Memory B cell (primary cell): ENCODE measurements at regions not wholly inside any gene's neighbourhood (a gene's known extent, or its start where the extent isn't known, plus 50 kb on each side); places are given as distances from the start of the nearest gene placed in this dataset.

Source experiments
- ATAC-seq: fragments of 150-1000 bp; cut with Tn5 transposase; 2 replicates; pipeline ENCODE4 v1.10.0; 2021; ENCODE audit warnings: low read depth, mild to moderate bottlenecking, moderate library complexity
- DNase-seq, 2 donors: peaks; one replicate each; pipeline ENCODE4 v3.0.0; 2022; ENCODE audit warnings: low spot score in 2 of 2
- H3K27ac Mint-ChIP-seq: one replicate; pipeline ENCODE4 v1.8.0; 2022; ENCODE audit warnings: mild to moderate bottlenecking, moderate library complexity, mixed read lengths
- H3K27me3 Mint-ChIP-seq: one replicate; pipeline ENCODE4 v1.8.0; 2022; ENCODE audit warnings: mixed read lengths
- H3K36me3 Mint-ChIP-seq: one replicate; pipeline ENCODE4 v1.8.0; 2022; ENCODE audit warnings: mild to moderate bottlenecking, mixed read lengths
- H3K4me1 Mint-ChIP-seq: one replicate; pipeline ENCODE4 v1.8.0; 2022; ENCODE audit warnings: mixed read lengths
- H3K4me3 Mint-ChIP-seq: one replicate; pipeline ENCODE4 v1.8.0; 2022; ENCODE audit warnings: mild to moderate bottlenecking, moderate library complexity, mixed read lengths
- H3K9me3 Mint-ChIP-seq: one replicate; pipeline ENCODE4 v1.8.0; 2022; ENCODE audit warnings: mixed read lengths

GRCh38 chr10:130479146-130479545, 343.0 kb downstream of the GLRX3 start:
- H3K27me3 Mint-ChIP-seq: no peaks in the 10 kb centered on the region
- no peaks in the 10 kb centered on the region for H3K4me1 Mint-ChIP-seq
- H3K4me3 Mint-ChIP-seq: no peak overlapping the region
- H3K27ac Mint-ChIP-seq: no peak overlapping the region
- DNase-seq: no peak
- H3K9me3 Mint-ChIP-seq: no peaks in the 10 kb centered on the region
- ATAC-seq: no peak
- no peaks in the 10 kb centered on the region for H3K36me3 Mint-ChIP-seq

DNA sequence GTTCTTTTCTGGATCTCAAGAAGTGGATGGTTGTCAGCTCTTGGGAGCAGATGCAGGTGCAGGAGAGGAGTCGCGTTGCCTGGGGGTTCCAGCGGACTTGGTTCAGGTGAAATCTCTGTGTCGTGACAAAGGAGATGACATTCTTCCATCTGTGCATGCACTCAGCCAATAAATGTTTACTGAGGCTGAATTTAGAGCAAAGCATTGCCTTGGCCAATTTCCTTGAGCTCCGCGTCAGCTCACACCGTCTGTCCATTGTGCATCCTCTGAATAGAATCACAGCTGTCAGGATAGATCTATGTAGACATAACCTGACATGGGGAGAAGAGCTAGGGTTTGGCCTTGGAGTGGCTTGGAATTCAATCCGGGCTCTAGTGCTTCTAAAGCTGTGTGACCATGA, 343.7 kb downstream of the GLRX3 start:
- H3K36me3 Mint-ChIP-seq: no peaks in the 10 kb centered on the region
- H3K27me3 Mint-ChIP-seq: no peaks in the 10 kb centered on the region
- H3K9me3 Mint-ChIP-seq: no peaks in the 10 kb centered on the region
- no peak overlapping the region for H3K4me3 Mint-ChIP-seq
- H3K27ac Mint-ChIP-seq: no peak overlapping the region
- no peaks in the 10 kb centered on the region for H3K4me1 Mint-ChIP-seq
- DNase-seq: no peak
- no peak for ATAC-seq

DNA sequence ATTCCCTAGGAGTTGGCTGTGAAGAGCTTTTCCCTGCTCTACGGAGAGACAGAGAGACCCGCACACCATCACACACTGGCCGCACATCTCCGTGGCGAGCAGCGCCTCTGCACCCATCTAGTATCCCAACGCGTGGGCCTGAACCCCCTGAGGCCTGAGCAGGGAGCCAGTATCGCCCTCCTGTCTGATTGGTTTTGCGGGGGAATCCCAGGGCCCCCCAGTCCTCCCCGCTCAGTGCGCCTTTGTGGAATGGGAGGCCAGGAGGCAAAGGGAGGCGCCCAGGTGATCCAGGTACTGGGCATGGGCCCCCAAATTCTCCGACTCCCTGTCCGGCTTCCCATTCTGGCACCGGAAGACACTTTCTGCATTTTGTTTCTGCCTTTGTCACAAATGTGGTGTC, 344.3 kb downstream of the GLRX3 start:
- H3K36me3 Mint-ChIP-seq: no peaks in the 10 kb centered on the region

DNA sequence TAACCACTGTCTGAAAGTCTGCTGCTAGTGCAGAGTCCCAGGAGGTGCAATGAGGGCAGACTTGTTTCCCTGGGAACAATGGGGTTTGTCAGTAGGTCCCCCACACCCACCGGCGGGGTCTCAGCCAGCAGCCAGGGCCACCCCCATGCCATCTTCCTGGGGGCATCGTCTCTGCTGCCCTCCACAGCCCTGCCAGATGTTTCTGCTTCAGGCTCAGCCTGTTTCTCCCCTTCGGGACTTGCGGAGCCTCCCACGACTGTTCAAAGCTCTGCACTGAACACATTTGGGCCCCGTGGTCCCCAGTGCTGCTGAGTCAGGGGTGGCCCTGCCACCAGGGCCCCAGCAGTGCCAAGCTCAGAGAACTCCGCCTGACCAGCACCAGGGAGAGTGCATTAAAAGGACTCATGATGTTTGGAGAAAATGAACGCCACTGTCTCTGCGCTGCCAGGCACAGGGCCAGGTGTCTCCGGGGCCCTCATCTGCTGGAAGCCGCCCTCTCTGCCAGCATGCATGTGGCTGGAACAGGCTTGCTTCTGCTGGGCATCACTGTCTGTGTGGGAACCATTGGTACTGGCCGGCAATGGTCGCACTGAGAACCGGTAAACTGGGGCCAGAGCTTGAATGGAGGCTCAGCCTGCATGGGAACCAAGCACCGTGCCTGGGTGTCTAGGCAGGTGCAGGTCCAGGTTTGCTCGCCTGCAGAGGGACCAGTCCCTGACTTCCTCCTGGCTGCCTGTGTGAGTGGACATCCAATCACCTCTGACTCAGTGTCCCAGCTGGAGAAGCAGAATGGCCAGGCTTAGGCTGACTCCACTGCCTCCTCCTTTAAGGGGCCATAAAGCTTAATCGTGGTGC, 345.1 kb downstream of the GLRX3 start:
- H3K9me3 Mint-ChIP-seq: no peaks in the 10 kb centered on the region
- no peak overlapping the region for H3K27ac Mint-ChIP-seq
- no peaks in the 10 kb centered on the region for H3K36me3 Mint-ChIP-seq
- H3K4me3 Mint-ChIP-seq: no peak overlapping the region
- H3K27me3 Mint-ChIP-seq: no peaks in the 10 kb centered on the region
- ATAC-seq (no peak), DNase-seq (no peak)
- no peaks in the 10 kb centered on the region for H3K4me1 Mint-ChIP-seq

More for the DNA sequence above, 344.3 kb downstream of the GLRX3 start:
- no peak for DNase-seq
- Mint-ChIP-seq H3K4me3 (no peak overlapping the region), H3K27ac (no peak overlapping the region), H3K27me3 (no peaks in the 10 kb centered on the region), H3K9me3 (no peaks in the 10 kb centered on the region), H3K4me1 (no peaks in the 10 kb centered on the region)
- no peak for ATAC-seq

DNA sequence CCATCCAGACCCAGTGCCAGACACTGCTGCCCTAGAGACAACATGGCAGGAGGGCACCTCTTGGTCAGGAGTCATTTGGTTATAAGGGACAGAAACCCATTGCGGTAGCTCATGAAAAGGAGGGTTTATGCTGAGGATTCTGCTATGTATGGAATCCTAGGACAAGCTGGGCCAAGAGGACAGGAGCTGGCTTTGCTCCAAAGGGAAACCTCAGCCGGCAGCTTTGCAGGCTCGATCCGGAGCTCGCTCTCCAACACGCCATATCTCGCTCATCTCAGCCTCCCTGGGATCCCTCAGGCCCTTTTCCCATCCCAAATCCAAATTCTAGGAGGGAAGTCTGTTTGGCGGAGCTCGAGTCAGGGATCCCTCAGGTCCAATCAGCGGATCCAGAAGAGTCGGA, 345.7 kb downstream of the GLRX3 start:
- H3K27me3 Mint-ChIP-seq: no peaks in the 10 kb centered on the region
- H3K4me3 Mint-ChIP-seq: no peak overlapping the region
- no peak overlapping the region for H3K27ac Mint-ChIP-seq
- DNase-seq (no peak), ATAC-seq (no peak)
- no peaks in the 10 kb centered on the region for H3K9me3 Mint-ChIP-seq
- no peaks in the 10 kb centered on the region for H3K4me1 Mint-ChIP-seq
- H3K36me3 Mint-ChIP-seq: no peaks in the 10 kb centered on the region

GRCh38 chr10:130483691-130484467, 347.7 kb downstream of the GLRX3 start:
- Mint-ChIP-seq H3K27me3 (no peaks in the 10 kb centered on the region), H3K4me3 (no peak overlapping the region), H3K9me3 (no peaks in the 10 kb centered on the region), H3K4me1 (no peaks in the 10 kb centered on the region), H3K36me3 (no peaks in the 10 kb centered on the region), H3K27ac (no peak overlapping the region)
- no peak for ATAC-seq
- DNase-seq: no peak

DNA sequence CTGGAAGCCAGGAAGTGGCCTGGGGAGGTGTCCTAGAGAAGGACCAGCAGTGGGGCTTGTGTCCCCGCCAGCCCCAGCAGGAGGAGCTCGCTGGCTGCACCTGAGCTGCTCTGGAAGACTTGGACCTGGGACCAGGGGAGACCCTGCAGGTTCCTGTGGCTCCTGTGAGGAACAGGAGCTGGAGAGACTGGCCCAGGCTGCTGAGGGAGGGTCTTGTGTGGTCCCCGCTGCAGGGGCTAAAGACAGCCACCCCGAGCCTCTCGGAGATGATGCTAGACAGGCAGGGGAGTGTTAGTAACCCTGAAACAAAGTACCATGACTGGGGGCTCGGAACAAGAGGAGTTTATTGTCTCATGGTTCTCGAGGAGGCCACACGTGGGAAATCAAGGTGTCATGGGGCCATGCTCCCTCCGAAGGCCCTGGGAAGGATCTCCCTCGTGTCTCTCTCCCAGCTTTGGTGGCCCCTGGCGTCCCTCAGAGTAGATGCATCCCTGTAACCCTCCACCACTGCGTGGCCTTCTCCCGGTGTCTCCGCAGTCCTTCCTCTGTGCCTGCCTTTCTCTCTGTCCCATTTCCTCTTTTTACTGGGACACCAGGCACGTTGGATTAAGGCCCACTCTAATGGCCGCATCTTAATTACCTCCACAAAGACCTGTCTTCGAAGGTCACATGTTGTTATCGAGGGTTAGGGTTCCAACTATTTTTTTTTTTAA, 348.4 kb downstream of the GLRX3 start:
- no peaks in the 10 kb centered on the region for H3K4me1 Mint-ChIP-seq

DNA sequence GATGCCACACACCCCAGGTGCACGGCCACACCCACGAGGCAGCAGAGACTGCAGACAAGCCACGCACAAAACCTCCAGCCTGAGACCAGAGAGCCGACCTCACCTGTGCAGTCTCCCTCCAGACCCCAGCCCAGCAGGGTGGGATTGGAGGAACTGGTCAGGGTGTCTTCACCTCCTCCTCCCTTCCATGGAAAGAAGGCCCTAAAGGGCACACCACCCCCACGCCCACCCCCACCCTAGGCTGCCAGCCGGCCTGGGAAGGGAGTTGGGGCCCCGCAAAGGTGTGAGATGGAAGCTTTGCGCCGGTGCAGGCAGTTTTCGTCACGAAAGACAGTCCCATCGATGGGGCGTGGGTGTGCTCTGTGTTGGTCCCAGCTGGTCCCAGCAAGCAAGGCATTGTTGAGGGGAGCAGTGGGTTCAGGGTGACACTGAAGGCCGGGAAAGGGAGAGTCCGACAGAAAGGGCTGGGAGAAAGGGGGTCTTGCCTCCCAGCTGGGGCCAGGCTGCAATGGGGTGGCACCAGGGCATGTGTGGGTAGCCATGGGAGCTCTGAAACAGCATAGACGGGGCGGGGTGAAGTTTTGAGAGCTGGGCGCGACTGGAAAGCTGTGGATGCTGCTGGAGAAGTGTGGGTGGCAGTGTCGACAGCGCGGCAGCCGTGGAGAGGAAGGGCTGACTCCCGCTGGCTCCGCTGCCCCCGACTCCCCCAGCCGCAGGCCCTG, 349.2 kb downstream of the GLRX3 start:
- H3K36me3 Mint-ChIP-seq: no peaks in the 10 kb centered on the region
- no peaks in the 10 kb centered on the region for H3K27me3 Mint-ChIP-seq
- no peaks in the 10 kb centered on the region for H3K9me3 Mint-ChIP-seq
- ATAC-seq: no peak
- H3K4me3 Mint-ChIP-seq: no peak overlapping the region
- H3K27ac Mint-ChIP-seq: no peak overlapping the region
- no peak for DNase-seq
- no peaks in the 10 kb centered on the region for H3K4me1 Mint-ChIP-seq

More for the DNA sequence above, 348.4 kb downstream of the GLRX3 start:
- Mint-ChIP-seq H3K9me3 (no peaks in the 10 kb centered on the region), H3K27me3 (no peaks in the 10 kb centered on the region), H3K36me3 (no peaks in the 10 kb centered on the region), H3K4me3 (no peak overlapping the region), H3K27ac (no peak overlapping the region)
- no peak for DNase-seq
- ATAC-seq: no peak

DNA sequence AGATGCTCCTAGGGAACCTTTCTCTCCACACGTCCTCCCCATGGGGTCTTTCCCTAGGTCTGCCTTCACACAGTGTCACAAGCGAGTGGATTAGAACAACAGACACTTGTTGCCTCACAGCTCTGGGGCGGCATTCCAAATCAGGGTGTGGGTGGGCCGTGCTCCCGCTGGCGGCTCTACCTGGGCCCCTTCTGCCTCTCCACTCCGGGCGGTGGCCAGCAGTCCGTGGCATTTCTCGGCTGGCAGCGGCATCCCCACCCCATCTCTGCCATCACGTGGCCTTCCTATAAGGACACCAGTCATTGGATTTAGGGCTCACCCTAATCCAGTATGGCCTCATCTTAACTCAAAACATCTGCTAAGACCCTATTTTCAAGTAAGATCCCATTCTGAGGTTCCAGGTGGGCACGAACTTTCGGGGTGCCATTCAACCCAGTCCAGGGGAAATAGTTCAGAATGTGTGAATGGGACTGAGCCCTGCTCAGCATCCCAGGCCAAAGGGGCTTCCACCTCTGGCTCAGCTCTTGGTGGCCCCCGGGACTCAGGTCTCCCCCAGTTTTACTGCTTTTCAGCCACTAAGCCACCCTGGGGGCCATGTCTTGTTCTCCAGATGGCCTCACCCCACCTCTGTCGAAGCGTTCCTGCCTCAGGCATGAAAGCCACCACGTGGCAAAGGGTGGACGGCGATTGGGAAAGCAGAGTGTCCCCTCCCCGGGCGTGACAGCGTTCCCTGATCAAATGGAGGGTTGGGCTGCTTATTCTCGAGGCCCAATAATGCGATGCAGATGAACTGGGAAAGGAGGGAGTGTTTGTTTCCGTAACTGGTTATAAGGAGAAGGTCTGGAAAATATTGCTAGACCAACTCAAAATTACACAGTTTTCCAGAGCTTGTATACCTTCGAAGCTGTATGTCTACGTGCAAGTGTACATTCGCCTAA, 350.0 kb downstream of the GLRX3 start:
- no peaks in the 10 kb centered on the region for H3K9me3 Mint-ChIP-seq
- DNase-seq (no peak), ATAC-seq (no peak)
- H3K36me3 Mint-ChIP-seq: no peaks in the 10 kb centered on the region
- H3K27me3 Mint-ChIP-seq: no peaks in the 10 kb centered on the region
- no peaks in the 10 kb centered on the region for H3K4me1 Mint-ChIP-seq
- H3K27ac Mint-ChIP-seq: no peak overlapping the region
- H3K4me3 Mint-ChIP-seq: no peak overlapping the region

- no peaks in the 10 kb centered on the region for H3K36me3 Mint-ChIP-seq
- no peak for ATAC-seq
- H3K27ac Mint-ChIP-seq: no peak overlapping the region
- no peak overlapping the region for H3K4me3 Mint-ChIP-seq
- no peak for DNase-seq
- H3K4me1 Mint-ChIP-seq: no peaks in the 10 kb centered on the region
- no peaks in the 10 kb centered on the region for H3K9me3 Mint-ChIP-seq
- H3K27me3 Mint-ChIP-seq: no peaks in the 10 kb centered on the region
These were observed 350.7 kb downstream of the GLRX3 start for GRCh38 chr10:130486906-130487305.

DNA sequence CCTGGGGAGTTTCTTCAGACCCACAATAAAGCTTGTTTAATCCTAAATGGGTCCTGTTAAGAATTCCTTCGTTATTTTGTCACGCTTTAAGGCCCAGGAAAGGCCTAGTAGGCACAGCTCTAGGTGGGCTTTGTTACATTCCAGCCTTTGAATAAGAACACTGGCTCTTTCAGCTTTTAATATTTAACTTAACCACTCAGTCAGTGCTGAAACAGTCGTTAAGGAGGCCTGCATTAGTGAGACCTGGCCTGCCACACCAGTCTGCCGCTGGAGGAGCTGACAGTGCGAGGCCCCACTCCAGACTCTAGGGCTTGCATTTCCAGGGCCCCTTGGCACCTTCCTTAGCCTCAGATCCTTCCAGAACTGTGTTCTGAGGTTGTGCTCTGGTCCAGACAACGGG, 351.4 kb downstream of the GLRX3 start:
- Mint-ChIP-seq H3K4me1 (no peaks in the 10 kb centered on the region), H3K36me3 (no peaks in the 10 kb centered on the region), H3K9me3 (no peaks in the 10 kb centered on the region), H3K27me3 (no peaks in the 10 kb centered on the region), H3K27ac (no peak overlapping the region), H3K4me3 (no peak overlapping the region)
- DNase-seq: no peak
- no peak for ATAC-seq

DNA sequence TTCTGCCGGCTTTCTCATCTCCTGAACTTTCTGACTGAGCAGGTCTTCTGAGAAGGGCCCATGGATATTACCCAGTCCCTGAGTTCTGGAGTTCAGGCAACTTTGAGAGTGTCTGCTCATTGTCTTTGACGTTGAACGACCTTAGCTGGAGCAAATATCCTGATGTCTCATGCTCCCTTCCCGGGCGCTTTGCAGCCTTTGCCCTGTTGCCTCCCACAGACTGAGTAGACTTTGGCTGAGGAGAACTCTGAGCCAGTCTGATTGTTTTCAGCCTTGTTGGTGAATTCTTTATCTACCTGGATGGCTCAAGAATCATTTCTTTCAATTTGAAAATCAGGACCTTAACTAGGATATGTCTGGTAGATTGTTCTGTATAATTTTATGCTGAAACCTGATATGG, 353.7 kb downstream of the GLRX3 start:
- Mint-ChIP-seq H3K9me3 (no peaks in the 10 kb centered on the region), H3K27me3 (no peaks in the 10 kb centered on the region), H3K4me1 (no peaks in the 10 kb centered on the region), H3K27ac (no peak overlapping the region), H3K4me3 (no peak overlapping the region), H3K36me3 (no peaks in the 10 kb centered on the region)
- DNase-seq (no peak), ATAC-seq (no peak)
